GM23338 (cell line): ENCODE measurements at regions not wholly inside any gene's neighbourhood (a gene's known extent, or its start where the extent isn't known, plus 50 kb on each side); places are given as distances from the start of the nearest gene placed in this dataset.

Experiments
- ATAC-seq: fragments of 200-7000 bp; cut with Tn5 transposase; 3 replicates; pipeline ENCODE4 v1.9.1; 2020
- DNase-seq: peaks from one replicate; pipeline ENCODE4 v3.0.0-alpha.2; 2015; ENCODE audit warnings: low spot score
- H2AFZ ChIP-seq: fragments of 200-600 bp; sonication (generic); 2 replicates; pipeline ENCODE4 v1.8.0; 2016; ENCODE audit warnings: antibody characterized with exemption, mild to moderate bottlenecking, moderate library complexity
- H3F3A ChIP-seq: fragments of 200-600 bp; sonication (generic); replicated peaks from 2 replicates; pipeline ENCODE4 v1.8.0; 2017; ENCODE audit warnings: antibody characterized with exemption, mixed run types, low read depth
- H3K27ac ChIP-seq: fragments of 200-600 bp; sonication (generic); 2 replicates; pipeline ENCODE4 v1.6.1; 2016; ENCODE audit warnings: low read depth
- H3K27me3 ChIP-seq: fragments of 200-600 bp; sonication (generic); 2 replicates; pipeline ENCODE4 v1.8.0; 2016; ENCODE audit warnings: mild to moderate bottlenecking, mixed run types, moderate library complexity; ENCODE audit not compliant: insufficient read depth
- H3K36me3 ChIP-seq: fragments of 200-600 bp; sonication (generic); 2 replicates; pipeline ENCODE4 v1.8.0; 2016; ENCODE audit warnings: mild to moderate bottlenecking; ENCODE audit not compliant: insufficient read depth
- H3K4me1 ChIP-seq: fragments of 200-600 bp; sonication (generic); 2 replicates; pipeline ENCODE4 v1.8.0; 2016; ENCODE audit warnings: mild to moderate bottlenecking, moderate library complexity; ENCODE audit not compliant: insufficient read depth
- H3K4me2 ChIP-seq: fragments of 200-600 bp; sonication (generic); 2 replicates; pipeline ENCODE4 v1.7.1; 2017; ENCODE audit warnings: mixed run types
- H3K4me3 ChIP-seq: fragments of 200-600 bp; sonication (generic); 2 replicates; pipeline ENCODE4 v1.6.1; 2016; ENCODE audit warnings: mixed run types
- H3K79me2 ChIP-seq: fragments of 200-600 bp; sonication (generic); replicated peaks from 2 replicates; pipeline ENCODE4 v1.8.0; 2017; ENCODE audit warnings: mild to moderate bottlenecking; ENCODE audit not compliant: insufficient read depth
- H3K9me2 ChIP-seq: fragments of 200-600 bp; sonication (generic); 2 replicates; pipeline ENCODE4 v1.8.0; 2017; ENCODE audit not compliant: insufficient read depth
- H4K20me1 ChIP-seq: fragments of 200-600 bp; sonication (generic); replicated peaks from 2 replicates; pipeline ENCODE4 v1.8.0; 2017; ENCODE audit warnings: mild to moderate bottlenecking; ENCODE audit not compliant: insufficient read depth
- H3K27ac Mint-ChIP-seq: 2 replicates; pipeline ENCODE4 v1.8.0; 2020; ENCODE audit warnings: inconsistent platforms, mild to moderate bottlenecking, moderate library complexity, mixed read lengths
- H3K27me3 Mint-ChIP-seq: 3 replicates; pipeline ENCODE4 v1.8.0; 2022; ENCODE audit warnings: low read depth, mild to moderate bottlenecking, moderate library complexity, mixed read lengths, inconsistent platforms; ENCODE audit not compliant: insufficient read depth, poor library complexity
- H3K36me3 Mint-ChIP-seq: 3 replicates; pipeline ENCODE4 v1.8.0; 2021; ENCODE audit warnings: low read depth, mild to moderate bottlenecking, inconsistent platforms, moderate library complexity, mixed read lengths
- H3K4me1 Mint-ChIP-seq: 3 replicates; pipeline ENCODE4 v1.8.0; 2020; ENCODE audit warnings: mild to moderate bottlenecking, inconsistent platforms, mixed read lengths
- H3K4me3 Mint-ChIP-seq: 3 replicates; pipeline ENCODE4 v1.8.0; 2021; ENCODE audit warnings: moderate library complexity, mild to moderate bottlenecking, inconsistent platforms, mixed read lengths
- H3K9me3 Mint-ChIP-seq: 3 replicates; pipeline ENCODE4 v1.8.0; 2020; ENCODE audit warnings: moderate library complexity, mild to moderate bottlenecking, inconsistent platforms, mixed read lengths
- CREB1 ChIP-seq: fragments of 250-450 bp; sonication (Bioruptor Pico); IDR thresholded peaks from 2 replicates; pipeline ENCODE4 v1.5.0; 2020; ENCODE audit warnings: low read depth, mild to moderate bottlenecking, moderate library complexity
- EZH2 ChIP-seq: fragments of 200-600 bp; sonication (generic); IDR thresholded peaks from one replicate; pipeline ENCODE4 v1.8.0; 2017; ENCODE audit warnings: antibody characterized with exemption, mild to moderate bottlenecking, low read depth; ENCODE audit not compliant: unreplicated experiment
- JUNB ChIP-seq: IDR thresholded peaks from one replicate; pipeline ENCODE4 v1.6.1; 2016; ENCODE audit warnings: antibody characterized with exemption; ENCODE audit not compliant: unreplicated experiment
- POLR2AphosphoS5 ChIP-seq: IDR thresholded peaks from 2 replicates; pipeline ENCODE4 v1.6.1; 2016; ENCODE audit warnings: antibody characterized with exemption, low read depth
- STAT1 ChIP-seq: IDR thresholded peaks from one replicate; pipeline ENCODE4 v1.6.1; 2016; ENCODE audit warnings: antibody characterized with exemption; ENCODE audit not compliant: unreplicated experiment
- ZNF114 ChIP-seq: fragments of 250-450 bp; sonication (Bioruptor Pico); IDR thresholded peaks from 2 replicates; pipeline ENCODE4 v1.5.0; 2020; ENCODE audit warnings: mild to moderate bottlenecking, moderate library complexity
- ZNF331 ChIP-seq: fragments of 250-450 bp; sonication (Bioruptor Pico); IDR thresholded peaks from 2 replicates; pipeline ENCODE4 v1.5.0; 2020; ENCODE audit warnings: low read depth, mild to moderate bottlenecking, moderate library complexity
- TF ChIP-seq, protein P1 (sequence below): IDR thresholded peaks from 2 replicates; pipeline ENCODE4 v1.6.1; 2016; ENCODE audit warnings: antibody characterized with exemption
- TF ChIP-seq, protein P2 (sequence below): IDR thresholded peaks from one replicate; pipeline ENCODE4 v1.6.1; 2018; ENCODE audit warnings: antibody characterized with exemption; ENCODE audit not compliant: unreplicated experiment
- TF ChIP-seq, protein P3 (sequence below), 2 experiments: fragments of 200-600 bp in 1 of 2; sonication (generic) in 1 of 2; conservative IDR thresholded peaks; 2 replicates each; pipeline versions ENCODE4 v1.5.1 to v1.6.1; 2016 to 2017; ENCODE audit warnings: antibody characterized with exemption in 2 of 2, low read depth in 2 of 2, mild to moderate bottlenecking in 2 of 2, moderate library complexity in 1 of 2
- TF ChIP-seq, protein P4 (sequence below): fragments of 250-450 bp; sonication (Bioruptor Pico); IDR thresholded peaks from 2 replicates; pipeline ENCODE4 v1.5.0; 2020; ENCODE audit warnings: mild to moderate bottlenecking, moderate library complexity

DNA sequence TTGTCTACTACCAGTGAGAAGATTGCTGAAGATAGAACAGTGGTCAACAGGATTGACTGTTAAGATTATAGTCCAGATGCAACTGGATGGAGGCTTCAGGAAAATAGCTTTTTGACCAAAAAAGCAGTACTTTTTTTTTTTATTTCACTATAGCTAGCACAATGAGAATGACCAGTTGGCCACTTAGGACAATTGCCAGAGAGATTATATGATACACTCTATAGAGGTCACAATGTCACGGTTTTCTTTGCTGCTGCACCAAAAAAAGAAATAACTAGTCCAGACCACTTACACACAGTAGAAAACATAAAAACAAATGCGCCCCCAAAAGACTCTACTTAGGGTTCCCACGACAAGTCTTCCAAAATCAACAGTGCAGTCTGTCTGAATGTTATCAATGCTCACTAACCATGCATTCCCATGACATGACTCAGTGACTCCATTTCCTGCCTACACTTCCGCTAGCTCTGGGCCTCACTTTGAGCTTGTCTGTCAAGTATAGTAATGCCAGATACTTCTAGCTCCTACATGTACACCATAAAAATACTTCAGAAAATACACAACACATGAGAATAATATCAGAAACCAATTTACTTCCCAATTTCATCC, 209.1 kb upstream of the STARD13 start:
- Mint-ChIP-seq H3K4me3 (no peak overlapping the region), H3K9me3 (no peaks in the 10 kb centered on the region), H3K27ac (no peak overlapping the region), H3K27me3 (peaks cover 4% of the 10 kb centered on the region), H3K4me1 (peaks cover 28% of the 10 kb centered on the region), H3K36me3 (no peaks in the 10 kb centered on the region)
- Histone ChIP-seq H3K36me3 (no peaks in the 10 kb centered on the region), H2AFZ (peak overlapping the region; percentile 36; the same call in 1 of the 2 replicates), H3K27me3 (no peaks in the 10 kb centered on the region), H3K4me3 (no peak overlapping the region), H3F3A (no peaks in the 10 kb centered on the region), H3K4me2 (no peak overlapping the region), H4K20me1 (no peaks in the 10 kb centered on the region), H3K9me2 (no peaks in the 10 kb centered on the region; the same call in 1 of the 2 replicates), H3K27ac (no peak overlapping the region), H3K4me1 (no peaks in the 10 kb centered on the region; the same call in none of the 2 replicates), H3K79me2 (no peaks in the 10 kb centered on the region)
- TF ChIP-seq STAT1 (no peak), POLR2AphosphoS5 (no peak), CREB1 (CRISPR knock-in tag) (no peak), JUNB (no peak), ZNF114 (CRISPR knock-in tag) (no peak), EZH2 (no peak), ZNF331 (CRISPR knock-in tag) (no peak)
- TF ChIP-seq, protein P1, sequence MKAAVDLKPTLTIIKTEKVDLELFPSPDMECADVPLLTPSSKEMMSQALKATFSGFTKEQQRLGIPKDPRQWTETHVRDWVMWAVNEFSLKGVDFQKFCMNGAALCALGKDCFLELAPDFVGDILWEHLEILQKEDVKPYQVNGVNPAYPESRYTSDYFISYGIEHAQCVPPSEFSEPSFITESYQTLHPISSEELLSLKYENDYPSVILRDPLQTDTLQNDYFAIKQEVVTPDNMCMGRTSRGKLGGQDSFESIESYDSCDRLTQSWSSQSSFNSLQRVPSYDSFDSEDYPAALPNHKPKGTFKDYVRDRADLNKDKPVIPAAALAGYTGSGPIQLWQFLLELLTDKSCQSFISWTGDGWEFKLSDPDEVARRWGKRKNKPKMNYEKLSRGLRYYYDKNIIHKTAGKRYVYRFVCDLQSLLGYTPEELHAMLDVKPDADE, result no peak
- TF ChIP-seq, protein P2, sequence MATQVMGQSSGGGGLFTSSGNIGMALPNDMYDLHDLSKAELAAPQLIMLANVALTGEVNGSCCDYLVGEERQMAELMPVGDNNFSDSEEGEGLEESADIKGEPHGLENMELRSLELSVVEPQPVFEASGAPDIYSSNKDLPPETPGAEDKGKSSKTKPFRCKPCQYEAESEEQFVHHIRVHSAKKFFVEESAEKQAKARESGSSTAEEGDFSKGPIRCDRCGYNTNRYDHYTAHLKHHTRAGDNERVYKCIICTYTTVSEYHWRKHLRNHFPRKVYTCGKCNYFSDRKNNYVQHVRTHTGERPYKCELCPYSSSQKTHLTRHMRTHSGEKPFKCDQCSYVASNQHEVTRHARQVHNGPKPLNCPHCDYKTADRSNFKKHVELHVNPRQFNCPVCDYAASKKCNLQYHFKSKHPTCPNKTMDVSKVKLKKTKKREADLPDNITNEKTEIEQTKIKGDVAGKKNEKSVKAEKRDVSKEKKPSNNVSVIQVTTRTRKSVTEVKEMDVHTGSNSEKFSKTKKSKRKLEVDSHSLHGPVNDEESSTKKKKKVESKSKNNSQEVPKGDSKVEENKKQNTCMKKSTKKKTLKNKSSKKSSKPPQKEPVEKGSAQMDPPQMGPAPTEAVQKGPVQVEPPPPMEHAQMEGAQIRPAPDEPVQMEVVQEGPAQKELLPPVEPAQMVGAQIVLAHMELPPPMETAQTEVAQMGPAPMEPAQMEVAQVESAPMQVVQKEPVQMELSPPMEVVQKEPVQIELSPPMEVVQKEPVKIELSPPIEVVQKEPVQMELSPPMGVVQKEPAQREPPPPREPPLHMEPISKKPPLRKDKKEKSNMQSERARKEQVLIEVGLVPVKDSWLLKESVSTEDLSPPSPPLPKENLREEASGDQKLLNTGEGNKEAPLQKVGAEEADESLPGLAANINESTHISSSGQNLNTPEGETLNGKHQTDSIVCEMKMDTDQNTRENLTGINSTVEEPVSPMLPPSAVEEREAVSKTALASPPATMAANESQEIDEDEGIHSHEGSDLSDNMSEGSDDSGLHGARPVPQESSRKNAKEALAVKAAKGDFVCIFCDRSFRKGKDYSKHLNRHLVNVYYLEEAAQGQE, result no peak
- TF ChIP-seq, protein P3, sequence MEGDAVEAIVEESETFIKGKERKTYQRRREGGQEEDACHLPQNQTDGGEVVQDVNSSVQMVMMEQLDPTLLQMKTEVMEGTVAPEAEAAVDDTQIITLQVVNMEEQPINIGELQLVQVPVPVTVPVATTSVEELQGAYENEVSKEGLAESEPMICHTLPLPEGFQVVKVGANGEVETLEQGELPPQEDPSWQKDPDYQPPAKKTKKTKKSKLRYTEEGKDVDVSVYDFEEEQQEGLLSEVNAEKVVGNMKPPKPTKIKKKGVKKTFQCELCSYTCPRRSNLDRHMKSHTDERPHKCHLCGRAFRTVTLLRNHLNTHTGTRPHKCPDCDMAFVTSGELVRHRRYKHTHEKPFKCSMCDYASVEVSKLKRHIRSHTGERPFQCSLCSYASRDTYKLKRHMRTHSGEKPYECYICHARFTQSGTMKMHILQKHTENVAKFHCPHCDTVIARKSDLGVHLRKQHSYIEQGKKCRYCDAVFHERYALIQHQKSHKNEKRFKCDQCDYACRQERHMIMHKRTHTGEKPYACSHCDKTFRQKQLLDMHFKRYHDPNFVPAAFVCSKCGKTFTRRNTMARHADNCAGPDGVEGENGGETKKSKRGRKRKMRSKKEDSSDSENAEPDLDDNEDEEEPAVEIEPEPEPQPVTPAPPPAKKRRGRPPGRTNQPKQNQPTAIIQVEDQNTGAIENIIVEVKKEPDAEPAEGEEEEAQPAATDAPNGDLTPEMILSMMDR (conservative IDR thresholded peaks at IDR 0.05; ENCODE audit: low read depth in 2 of 2), result no peak
- TF ChIP-seq, protein P4, sequence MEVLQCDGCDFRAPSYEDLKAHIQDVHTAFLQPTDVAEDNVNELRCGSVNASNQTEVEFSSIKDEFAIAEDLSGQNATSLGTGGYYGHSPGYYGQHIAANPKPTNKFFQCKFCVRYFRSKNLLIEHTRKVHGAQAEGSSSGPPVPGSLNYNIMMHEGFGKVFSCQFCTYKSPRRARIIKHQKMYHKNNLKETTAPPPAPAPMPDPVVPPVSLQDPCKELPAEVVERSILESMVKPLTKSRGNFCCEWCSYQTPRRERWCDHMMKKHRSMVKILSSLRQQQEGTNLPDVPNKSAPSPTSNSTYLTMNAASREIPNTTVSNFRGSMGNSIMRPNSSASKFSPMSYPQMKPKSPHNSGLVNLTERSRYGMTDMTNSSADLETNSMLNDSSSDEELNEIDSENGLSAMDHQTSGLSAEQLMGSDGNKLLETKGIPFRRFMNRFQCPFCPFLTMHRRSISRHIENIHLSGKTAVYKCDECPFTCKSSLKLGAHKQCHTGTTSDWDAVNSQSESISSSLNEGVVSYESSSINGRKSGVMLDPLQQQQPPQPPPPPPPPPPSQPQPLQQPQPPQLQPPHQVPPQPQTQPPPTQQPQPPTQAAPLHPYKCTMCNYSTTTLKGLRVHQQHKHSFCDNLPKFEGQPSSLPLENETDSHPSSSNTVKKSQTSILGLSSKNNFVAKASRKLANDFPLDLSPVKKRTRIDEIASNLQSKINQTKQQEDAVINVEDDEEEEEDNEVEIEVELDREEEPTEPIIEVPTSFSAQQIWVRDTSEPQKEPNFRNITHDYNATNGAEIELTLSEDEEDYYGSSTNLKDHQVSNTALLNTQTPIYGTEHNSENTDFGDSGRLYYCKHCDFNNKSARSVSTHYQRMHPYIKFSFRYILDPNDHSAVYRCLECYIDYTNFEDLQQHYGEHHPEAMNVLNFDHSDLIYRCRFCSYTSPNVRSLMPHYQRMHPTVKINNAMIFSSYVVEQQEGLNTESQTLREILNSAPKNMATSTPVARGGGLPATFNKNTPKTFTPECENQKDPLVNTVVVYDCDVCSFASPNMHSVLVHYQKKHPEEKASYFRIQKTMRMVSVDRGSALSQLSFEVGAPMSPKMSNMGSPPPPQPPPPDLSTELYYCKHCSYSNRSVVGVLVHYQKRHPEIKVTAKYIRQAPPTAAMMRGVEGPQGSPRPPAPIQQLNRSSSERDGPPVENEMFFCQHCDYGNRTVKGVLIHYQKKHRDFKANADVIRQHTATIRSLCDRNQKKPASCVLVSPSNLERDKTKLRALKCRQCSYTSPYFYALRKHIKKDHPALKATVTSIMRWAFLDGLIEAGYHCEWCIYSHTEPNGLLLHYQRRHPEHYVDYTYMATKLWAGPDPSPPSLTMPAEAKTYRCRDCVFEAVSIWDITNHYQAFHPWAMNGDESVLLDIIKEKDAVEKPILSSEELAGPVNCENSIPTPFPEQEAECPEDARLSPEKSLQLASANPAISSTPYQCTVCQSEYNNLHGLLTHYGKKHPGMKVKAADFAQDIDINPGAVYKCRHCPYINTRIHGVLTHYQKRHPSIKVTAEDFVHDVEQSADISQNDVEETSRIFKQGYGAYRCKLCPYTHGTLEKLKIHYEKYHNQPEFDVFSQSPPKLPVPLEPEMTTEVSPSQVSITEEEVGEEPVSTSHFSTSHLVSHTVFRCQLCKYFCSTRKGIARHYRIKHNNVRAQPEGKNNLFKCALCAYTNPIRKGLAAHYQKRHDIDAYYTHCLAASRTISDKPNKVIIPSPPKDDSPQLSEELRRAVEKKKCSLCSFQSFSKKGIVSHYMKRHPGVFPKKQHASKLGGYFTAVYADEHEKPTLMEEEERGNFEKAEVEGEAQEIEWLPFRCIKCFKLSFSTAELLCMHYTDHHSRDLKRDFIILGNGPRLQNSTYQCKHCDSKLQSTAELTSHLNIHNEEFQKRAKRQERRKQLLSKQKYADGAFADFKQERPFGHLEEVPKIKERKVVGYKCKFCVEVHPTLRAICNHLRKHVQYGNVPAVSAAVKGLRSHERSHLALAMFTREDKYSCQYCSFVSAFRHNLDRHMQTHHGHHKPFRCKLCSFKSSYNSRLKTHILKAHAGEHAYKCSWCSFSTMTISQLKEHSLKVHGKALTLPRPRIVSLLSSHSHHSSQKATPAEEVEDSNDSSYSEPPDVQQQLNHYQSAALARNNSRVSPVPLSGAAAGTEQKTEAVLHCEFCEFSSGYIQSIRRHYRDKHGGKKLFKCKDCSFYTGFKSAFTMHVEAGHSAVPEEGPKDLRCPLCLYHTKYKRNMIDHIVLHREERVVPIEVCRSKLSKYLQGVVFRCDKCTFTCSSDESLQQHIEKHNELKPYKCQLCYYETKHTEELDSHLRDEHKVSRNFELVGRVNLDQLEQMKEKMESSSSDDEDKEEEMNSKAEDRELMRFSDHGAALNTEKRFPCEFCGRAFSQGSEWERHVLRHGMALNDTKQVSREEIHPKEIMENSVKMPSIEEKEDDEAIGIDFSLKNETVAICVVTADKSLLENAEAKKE (CRISPR knock-in tag), result no peak
- ATAC-seq (no peak), DNase-seq (peak; percentile 20)
